GM21723 (cell line): ENCODE measurements at regions not wholly inside any gene's neighbourhood (a gene's known extent, or its start where the extent isn't known, plus 50 kb on each side); places are given as distances from the start of the nearest gene placed in this dataset.
"Not testable (repeated sequence)": the region's sequence is repeated elsewhere in the genome, so short reads cannot be mapped to it uniquely, and the experiment has no call there.

Experiments
- ATAC-seq: cut with Tn5 transposase; IDR thresholded peaks from one replicate; pipeline ENCODE4 v1.9.1; 2021; ENCODE audit warnings: mild to moderate bottlenecking, moderate library complexity; ENCODE audit not compliant: unreplicated experiment

DNA sequence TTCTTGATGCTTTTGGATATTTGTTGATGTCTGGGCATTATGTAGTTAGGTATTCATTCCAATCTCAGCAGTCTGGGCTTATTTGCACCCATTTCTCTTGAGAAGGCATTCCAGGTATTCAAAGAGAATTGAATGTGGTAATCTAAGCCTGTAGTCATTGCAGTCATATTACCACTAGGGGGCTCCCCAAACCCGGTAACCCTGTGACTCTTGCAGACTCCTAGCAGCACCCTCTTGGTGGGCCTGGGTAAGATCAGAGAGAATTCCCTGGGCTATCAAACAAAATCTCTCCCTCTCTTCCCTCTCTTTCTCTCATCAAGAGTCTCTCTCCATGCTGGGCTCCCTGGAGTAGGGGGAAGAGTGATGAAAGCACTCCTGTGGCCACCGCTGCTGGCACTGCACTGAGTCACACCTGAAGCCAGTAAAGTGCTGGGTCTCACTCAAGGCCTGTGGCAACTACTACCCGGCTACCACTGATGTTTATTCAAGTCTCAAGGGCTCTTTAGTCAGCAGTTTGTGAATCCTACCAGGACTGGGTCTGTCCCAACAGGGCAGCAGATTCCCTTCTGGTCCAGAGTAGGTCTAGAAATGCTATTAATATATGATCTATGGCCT, 187.7 kb upstream of the NUDT10 start:
- no peak for ATAC-seq

DNA sequence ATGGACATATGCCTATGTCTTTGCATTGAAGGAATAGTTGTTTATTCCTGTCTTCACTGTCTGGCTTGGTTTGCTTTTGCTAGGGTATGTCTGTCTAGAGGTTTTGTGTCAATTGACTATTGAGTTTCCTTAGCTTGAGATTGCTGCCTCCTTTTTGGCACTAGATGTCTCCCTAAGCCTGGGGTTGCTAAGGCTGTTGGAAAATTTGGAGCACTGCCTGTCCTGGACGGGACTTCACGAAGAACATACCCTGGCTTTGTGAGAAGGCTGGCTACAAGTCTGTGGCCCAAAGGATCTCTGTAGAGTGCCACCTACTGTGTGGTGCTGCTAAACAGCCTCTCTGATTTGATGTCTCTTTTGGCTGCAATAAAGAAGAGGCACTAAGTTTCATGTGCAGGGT, 183.8 kb upstream of the NUDT10 start:
- ATAC-seq: no peak

DNA sequence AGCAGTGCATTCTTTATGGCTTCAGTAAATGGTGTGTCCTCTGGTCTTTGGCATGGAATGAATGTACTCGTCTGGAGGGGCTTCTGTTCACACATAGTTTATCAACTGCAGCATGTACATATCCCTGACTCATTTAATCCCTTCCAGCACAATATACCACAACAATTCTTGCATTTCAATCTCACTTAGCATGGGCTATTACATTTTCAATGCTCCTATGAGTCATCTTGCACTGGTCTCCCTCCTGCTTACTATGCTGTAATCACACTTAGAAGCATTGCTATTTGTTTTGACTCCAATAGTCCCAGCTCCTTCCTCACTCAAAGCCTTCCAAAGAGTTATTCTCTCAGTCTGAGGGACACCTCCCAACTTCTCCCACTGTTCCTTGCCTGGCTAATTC, 180.9 kb upstream of the NUDT10 start:
- ATAC-seq: no peak

DNA sequence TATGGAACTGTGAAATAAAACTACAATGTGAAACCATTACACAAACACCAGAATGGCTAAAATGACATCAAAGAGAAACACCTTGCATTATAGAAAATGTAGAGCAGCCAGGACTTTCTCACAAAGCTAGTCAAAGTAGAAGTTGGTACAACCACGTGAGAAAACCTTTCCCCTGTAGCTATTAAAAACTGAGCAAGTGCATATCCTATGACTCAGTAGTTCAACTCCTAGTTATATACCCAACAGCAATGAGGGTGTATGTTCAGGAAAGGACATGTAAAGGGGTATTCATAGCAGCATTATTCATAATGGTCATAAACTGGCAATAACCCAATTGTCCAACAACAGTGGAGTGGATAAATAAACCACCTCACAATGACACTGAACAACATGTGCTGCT, 177.5 kb upstream of the NUDT10 start:
- ATAC-seq: no peak

DNA sequence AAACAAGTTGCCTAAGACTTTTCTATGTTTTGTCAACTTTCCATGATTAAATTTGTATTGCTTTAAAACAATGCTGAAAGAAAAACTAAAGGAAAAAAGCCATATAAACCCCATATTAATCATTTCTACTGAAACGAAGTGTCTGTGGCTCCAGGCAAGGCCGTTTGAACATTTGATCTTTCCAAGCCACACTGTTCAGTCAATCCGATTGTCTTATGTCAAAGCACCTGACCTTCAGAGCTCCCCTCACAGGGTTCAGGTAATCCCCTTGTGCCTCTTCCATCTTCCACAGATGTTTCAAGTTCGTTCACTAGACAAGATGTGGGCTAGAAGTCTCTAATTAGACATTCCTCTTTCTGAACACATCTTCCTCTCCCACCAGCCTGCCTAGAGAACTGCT, 177.1 kb upstream of the NUDT10 start:
- ATAC-seq: no peak

DNA sequence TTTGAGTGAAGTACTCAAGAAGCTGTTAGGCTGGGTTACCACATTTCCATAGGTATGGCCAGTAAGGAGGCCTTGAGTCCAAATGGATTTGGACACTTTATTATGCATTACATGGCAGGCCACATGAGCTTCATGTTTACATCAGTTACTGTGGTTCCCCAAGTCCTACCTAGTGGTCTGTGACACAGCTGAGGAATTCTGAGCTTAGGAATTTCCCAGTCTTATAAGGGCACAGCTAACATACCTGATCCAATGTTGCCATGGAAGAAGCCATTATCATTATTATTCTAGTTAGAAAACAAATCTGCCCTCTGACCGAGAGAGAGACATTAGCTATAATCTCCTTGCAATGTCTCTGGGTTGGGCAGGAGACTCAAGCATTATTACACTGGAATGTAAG, 174.4 kb upstream of the NUDT10 start:
- no peak for ATAC-seq

DNA sequence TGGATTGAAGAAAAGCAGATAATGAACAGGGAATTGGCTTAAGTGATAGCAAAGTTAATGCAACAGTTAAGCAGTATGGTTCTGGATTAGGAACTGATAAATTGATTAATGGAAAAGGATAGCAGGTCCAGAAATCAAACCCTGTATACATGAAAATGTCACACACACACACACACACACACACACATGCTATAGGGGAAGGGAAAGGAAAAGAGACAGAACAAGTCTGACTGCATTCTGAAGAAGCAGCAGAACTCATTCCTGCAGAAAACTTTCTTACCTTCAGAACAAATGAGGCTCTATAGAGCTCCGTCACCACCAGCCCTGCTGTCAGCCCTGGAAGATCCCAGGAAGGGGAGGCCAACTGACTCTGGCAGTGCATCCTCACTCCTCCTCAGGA, 173.2 kb upstream of the NUDT10 start:
- not testable (repeated sequence) for ATAC-seq

DNA sequence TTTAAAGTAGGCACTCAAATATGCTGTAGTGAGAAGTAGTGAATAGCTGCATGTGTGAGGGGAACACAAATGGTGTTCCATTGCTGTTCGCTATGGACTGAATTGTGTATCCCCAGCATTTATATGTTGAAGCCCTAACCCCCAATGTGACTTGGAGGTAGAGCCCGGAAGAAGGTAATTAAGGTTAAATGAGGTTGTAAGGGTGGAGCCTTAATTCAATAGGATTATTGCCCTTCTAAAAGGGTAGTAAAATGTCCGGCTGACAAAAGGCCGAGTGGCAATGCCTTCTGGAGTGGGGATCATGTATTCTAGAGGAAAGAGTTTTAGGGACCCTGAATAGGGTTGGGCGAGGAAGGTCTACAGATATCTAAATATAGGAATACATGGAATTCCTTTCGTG, 168.9 kb upstream of the NUDT10 start:
- no peak for ATAC-seq

DNA sequence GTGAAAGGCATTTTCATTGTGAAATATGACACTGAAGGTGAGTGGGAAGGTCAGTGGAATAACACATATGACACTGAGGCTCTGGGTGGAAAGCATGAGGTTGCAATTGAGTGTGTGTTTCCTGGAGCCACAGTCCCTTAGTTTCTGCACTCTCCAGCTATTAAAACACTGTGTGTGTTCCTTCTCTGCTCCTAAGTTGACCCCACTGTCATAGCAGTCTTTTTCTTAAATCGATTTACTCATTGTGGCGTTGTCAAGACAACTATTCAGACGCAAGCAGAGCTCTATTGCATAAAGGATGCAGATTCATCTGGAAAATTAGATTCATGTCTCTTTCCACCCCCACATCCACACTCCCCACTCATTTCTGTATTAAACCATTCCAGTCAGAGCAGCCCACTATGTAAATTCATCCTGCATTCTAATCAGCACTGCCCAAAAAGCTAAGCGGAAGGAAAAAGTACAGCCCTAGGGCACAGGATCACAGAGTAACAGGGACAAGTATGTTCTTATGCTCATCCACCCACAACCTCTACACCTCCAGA, 154.2 kb upstream of the NUDT10 start:
- ATAC-seq: not testable (repeated sequence)

DNA sequence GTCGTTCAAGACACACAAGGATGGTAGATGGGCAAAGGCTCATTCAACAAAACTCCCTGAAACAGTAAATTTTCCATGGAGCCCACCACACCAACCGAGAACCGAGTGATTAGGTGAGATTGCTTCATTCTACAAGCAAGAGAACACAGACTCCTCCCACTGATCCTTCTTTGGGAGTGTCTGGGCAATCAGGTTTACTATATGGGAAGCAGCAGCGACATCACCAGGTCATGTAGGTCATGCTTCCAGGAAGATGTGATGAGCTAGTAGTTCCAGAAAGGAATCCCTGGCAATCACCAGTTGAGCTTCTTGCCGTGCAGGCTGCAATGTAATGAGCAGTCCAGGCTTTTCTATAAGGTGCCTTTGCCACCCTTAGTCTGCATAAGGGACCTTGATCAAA, 152.8 kb upstream of the NUDT10 start:
- ATAC-seq: not testable (repeated sequence)

DNA sequence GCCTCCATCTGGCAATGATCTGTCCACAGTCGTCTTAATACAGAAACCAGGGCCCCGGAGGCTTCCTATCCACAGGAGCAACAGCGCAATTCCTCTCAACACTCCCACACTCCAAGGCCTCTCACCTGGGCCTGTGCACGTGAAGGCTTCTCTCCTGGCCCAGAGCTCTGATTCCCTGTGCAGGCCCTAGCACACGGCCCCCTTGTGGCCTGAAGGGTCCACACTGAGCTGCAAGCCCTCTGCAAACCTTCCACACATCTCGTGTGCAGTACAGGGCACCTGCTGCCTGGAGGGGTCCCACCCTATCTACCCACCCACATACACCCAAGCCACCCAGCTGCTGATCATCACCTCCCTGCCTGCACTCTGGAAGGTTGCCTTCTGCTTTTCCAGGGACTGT, 150.1 kb upstream of the NUDT10 start:
- no peak for ATAC-seq

DNA sequence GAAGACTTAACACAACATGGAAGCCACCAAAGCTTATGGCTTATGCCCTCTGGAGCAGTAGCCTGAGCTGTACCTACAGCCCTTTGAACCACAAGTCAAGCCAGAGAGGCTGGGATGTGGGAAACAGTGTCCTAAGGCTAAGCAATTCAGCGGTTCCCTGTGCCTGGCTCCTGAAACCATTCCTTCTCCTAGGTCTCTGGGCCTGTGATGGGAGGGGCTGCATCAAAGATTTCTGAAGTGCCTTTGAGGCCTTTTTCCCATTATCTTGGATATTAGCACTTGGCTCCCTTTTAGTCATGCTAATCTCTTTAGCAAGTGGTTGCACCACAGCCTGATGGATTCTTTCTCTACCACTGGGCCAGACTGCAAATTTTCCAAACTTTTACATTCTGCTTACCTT, 140.5 kb upstream of the NUDT10 start:
- ATAC-seq: no peak

DNA sequence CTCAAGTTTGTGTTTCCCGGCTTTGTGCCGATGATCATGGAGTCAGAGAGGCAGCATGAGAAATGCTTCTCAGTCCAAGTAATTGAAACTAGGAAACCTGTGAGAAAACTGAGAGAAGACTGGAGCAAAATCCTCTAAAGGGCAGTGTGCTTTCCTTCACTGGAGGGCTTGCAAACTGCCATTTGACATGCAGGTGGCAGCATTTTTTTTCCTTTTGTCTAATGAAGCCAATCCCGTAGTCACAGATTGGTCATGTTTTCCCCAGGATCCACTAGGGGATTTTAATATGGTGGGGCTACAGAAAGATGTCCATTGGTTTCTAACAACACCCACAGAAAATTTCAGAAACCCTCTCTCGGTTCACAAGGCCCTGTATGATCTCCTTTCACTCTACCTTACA, 117.4 kb upstream of the NUDT10 start:
- no peak for ATAC-seq

DNA sequence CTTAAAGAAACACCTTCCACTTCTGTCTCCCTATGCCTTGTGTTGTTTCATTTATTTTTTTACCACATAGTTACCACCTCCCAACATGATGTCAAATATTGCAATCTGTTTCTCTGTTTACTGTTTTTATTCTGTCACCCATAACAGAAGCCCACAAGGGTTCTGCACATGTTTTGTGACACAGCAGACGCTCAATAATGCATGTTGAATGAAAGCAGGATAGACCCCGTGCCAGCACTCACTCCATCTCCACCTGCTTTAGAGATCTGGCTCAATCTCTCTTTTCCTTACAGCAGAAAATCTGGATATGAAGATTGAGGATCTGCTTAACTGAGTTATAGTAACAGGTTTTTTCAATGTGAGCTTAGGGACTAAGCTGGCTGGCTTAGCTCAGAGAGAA, 116.8 kb upstream of the NUDT10 start:
- no peak for ATAC-seq

DNA sequence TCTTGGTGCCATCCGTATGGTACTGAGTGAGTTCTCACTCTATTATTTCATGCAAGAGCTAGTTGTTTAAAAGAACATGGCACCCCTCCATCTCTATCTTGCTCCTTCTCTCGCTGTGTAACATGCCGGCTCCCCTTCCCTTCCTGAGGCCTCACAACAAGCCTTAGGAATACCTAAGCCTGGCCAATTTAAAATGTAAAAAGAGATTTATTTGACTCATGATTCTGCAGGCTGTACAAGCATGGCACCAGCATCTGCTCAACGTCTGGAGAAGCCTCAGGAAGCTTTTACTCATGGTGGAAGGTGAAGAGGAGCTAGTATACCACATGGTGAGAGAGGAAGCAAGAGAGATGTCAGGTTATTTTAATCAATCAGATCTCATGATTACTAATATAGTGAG, 90.4 kb upstream of the NUDT10 start:
- ATAC-seq: no peak

DNA sequence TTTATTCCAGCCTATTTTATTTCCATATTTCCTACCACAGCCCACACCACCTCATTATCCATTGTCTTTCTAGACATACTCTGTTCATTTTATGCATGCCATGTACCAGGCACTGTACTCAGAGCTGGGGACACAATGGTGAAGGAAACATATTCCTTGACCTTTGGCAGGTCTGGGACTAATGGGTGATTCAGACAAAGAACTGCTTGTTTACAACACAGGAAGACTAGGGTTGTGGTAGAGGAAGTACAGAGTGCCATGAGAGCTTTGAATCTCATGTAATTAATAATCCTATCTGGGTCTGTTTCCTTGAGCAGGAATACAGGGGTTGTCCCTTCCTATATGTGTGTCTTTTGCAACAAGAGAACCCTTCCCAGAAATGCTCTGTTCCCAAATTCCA, 75.1 kb upstream of the NUDT10 start:
- ATAC-seq: no peak

DNA sequence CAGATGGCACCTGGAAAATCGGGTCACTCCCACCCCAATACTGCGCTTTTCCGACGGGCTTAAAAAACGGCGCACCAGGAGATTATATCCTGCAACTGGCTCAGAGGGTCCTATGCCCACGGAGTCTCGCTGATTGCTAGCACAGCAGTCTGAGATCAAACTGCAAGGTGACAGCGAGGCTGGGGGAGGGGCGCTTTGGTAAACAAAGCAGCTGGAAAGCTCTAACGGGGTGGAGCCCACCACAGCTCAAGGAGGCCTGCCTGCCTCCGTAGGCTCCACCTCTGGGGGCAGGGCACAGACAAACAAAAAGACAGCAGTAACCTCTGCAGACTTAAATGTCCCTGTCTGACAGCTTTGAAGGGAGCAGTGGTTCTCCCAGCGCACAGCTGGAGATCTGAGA, 70.4 kb upstream of the NUDT10 start:
- ATAC-seq: not testable (repeated sequence)

DNA sequence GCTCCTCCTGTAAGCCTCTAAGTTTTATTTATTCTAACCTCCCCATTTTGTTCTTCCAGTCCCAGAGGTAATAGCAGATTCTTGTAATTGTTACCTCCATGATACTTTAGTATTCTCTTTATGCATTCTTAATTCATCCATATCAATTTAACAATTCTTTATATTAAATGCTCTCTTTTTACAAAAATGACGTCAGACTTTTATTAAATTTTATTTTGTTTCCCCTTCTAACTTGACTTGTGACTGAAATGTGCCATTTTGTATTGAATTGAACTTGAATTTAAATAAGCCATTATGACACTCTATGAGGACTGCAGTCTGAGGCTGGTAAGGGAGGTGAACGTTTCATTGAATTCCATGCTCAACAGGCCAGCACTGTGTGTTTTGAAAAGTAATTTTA, 60.0 kb upstream of the NUDT10 start:
- no peak for ATAC-seq

DNA sequence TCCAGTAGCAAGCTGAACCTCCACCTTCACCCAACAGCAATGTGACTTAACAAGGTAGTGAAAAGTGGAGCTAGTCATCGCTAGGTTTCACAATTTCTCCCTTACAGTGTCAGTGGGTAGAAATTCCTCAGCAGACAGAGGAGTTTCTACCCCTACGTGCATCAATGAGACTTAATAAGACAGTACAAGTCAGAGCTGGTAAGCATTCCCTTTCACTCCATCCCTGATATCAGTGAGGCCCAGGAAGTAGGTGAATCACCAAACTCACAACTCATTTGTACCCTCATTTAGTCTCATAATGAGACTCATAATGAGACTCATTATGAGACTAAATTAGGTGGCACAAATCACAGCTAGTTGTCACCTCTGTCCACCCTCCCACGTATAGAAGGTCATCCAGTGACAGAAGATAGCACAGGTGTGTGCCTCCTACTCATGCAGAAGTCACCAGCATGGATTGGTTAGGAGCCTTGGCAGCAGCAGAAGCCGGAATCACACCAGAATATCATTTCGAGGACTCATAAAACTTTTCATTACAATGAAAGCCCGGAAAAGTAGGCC, 50.8 kb upstream of the NUDT10 start:
- ATAC-seq: no peak
